ENCODE measurements at regions not wholly inside any gene's neighbourhood (a gene's known extent, or its start where the extent isn't known, plus 50 kb on each side); places are given as distances from the start of the nearest gene placed in this dataset.

DNA sequence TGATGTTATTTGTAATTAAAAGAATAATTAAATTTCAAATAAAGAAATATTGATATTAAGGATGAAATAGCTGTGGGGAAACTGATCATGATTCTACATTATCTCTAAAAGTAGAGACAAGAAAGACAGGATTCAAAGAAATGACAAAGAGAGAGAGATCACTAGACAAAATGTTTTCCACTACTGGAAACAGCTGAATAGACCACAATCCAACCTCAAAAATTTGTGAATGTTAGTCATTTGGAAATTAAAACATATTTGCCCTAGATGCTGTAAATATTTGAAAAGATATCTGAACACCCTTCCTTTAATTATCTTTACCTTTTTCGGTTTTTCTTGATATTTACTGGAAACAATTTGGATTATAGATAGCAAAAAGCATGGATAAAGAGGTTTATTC, 414.9 kb downstream of the CENPC start:
- no peak overlapping the region for H3K4me2 ChIP-seq (ENCODE audit: insufficient read depth, low read length)
- H2AFZ ChIP-seq (ENCODE audit: low read depth, low read length), result no peak overlapping the region
- no peaks in the 10 kb centered on the region for H3K9me3 ChIP-seq (replicated peaks; ENCODE audit: control insufficient read depth, insufficient read depth, low read length)
- DNase-seq (ENCODE audit: low read depth, low spot score), result no peak
- H3K79me2 ChIP-seq (ENCODE audit: control insufficient read depth, insufficient read depth, low read length), result no peaks in the 10 kb centered on the region
- H4K20me1 ChIP-seq (replicated peaks; ENCODE audit: control insufficient read depth, extremely low read depth, insufficient read depth, low read length), result no peaks in the 10 kb centered on the region
- no TSS peak for BruUV-seq (replicated peaks)
- ChIA-PET CTCF (no interaction called here), POLR2A (no interaction called here)
- TF ChIP-seq EZH2 (IDR thresholded peaks at IDR 0.05; ENCODE audit: borderline replicate concordance, low read depth, low read length, severe bottlenecking) (no peak), MYC (IDR thresholded peaks at IDR 0.05; ENCODE audit: low read depth, low read length) (no peak), POLR2AphosphoS5 (IDR thresholded peaks at IDR 0.05; ENCODE audit: insufficient read depth, low read depth, low read length) (no peak), FOS (IDR thresholded peaks at IDR 0.05; ENCODE audit: borderline replicate concordance, insufficient read depth, low read length) (no peak), JUN (IDR thresholded peaks at IDR 0.05; ENCODE audit: borderline replicate concordance, insufficient read depth, insufficient read length, low read depth) (no peak)
- TF ChIP-seq, protein P1, sequence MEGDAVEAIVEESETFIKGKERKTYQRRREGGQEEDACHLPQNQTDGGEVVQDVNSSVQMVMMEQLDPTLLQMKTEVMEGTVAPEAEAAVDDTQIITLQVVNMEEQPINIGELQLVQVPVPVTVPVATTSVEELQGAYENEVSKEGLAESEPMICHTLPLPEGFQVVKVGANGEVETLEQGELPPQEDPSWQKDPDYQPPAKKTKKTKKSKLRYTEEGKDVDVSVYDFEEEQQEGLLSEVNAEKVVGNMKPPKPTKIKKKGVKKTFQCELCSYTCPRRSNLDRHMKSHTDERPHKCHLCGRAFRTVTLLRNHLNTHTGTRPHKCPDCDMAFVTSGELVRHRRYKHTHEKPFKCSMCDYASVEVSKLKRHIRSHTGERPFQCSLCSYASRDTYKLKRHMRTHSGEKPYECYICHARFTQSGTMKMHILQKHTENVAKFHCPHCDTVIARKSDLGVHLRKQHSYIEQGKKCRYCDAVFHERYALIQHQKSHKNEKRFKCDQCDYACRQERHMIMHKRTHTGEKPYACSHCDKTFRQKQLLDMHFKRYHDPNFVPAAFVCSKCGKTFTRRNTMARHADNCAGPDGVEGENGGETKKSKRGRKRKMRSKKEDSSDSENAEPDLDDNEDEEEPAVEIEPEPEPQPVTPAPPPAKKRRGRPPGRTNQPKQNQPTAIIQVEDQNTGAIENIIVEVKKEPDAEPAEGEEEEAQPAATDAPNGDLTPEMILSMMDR (IDR thresholded peaks at IDR 0.05; ENCODE audit: extremely low read depth in 1 of 2, insufficient read depth in 1 of 2, low read depth in 1 of 2, low read length in 2 of 2), result no peak
- TF ChIP-seq, protein P2, sequence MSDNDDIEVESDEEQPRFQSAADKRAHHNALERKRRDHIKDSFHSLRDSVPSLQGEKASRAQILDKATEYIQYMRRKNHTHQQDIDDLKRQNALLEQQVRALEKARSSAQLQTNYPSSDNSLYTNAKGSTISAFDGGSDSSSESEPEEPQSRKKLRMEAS (IDR thresholded peaks at IDR 0.05; ENCODE audit: insufficient read depth, insufficient read length), result no peak
- H3K27me3 ChIP-seq (ENCODE audit: control insufficient read depth in 2 of 2, insufficient read depth in 2 of 2, low read length in 2 of 2), result no peaks in the 10 kb centered on the region
- H3K27ac ChIP-seq (ENCODE audit: insufficient read depth, low read depth, low read length), result no peak overlapping the region
- H3K4me1 ChIP-seq (ENCODE audit: control insufficient read depth, extremely low read depth, insufficient read depth, low read length), result no peaks in the 10 kb centered on the region
- intact Hi-C loops (cut with micrococcal nuclease), result no loop called here
- no peaks in the 10 kb centered on the region for H3K9me1 ChIP-seq (replicated peaks; ENCODE audit: control insufficient read depth, extremely low read depth, insufficient read depth, low read length)
- dilution Hi-C loops (cut with MboI; ENCODE audit: extremely low pct_ligation_motif_present, low sequenced_read_pairs), result no loop called here
- H3K9ac ChIP-seq (replicated peaks; ENCODE audit: extremely low read depth, insufficient read depth, low read length), result no peak overlapping the region
- FAIRE-seq, result no peak
- H3K4me3 ChIP-seq (replicated peaks in 1 of 3; ENCODE audit: insufficient read depth in 1 of 3, low read depth in 1 of 3, low read length in 3 of 3), result no peak overlapping the region
- H3K36me3 ChIP-seq (ENCODE audit: control insufficient read depth in 2 of 2, extremely low read depth in 1 of 2, insufficient read depth in 2 of 2, low read length in 2 of 2), result no peaks in the 10 kb centered on the region

All from endothelial cell of umbilical vein (primary cell).